Stimulated activated effector memory CD8-positive, alpha-beta T cell treated with anti-CD3 and anti-CD28 coated beads, Interleukin-12 subunit alpha, Interleukin-12 subunit beta, amount 100 ng/mL, for 72 hours (primary cell): ENCODE measurements at regions not wholly inside any gene's neighbourhood (a gene's known extent, or its start where the extent isn't known, plus 50 kb on each side); places are given as distances from the start of the nearest gene placed in this dataset.

Source experiments
- ATAC-seq: fragments of 150-1000 bp; cut with Tn5 transposase; 2 replicates; pipeline ENCODE4 v1.10.0; 2021
- DNase-seq, 2 donors: peaks; one replicate each; pipeline ENCODE4 v3.0.0; 2021 to 2022; ENCODE audit warnings: low spot score in 2 of 2
- H3K27ac Mint-ChIP-seq: one replicate; pipeline ENCODE4 v1.8.0; 2022; ENCODE audit warnings: mild to moderate bottlenecking, mixed read lengths
- H3K36me3 Mint-ChIP-seq: one replicate; pipeline ENCODE4 v1.8.0; 2022; ENCODE audit warnings: mild to moderate bottlenecking, mixed read lengths
- H3K4me1 Mint-ChIP-seq: one replicate; pipeline ENCODE4 v1.8.0; 2022; ENCODE audit warnings: mixed read lengths
- H3K4me3 Mint-ChIP-seq: one replicate; pipeline ENCODE4 v1.8.0; 2022; ENCODE audit warnings: mild to moderate bottlenecking, mixed read lengths
- H3K9me3 Mint-ChIP-seq: one replicate; pipeline ENCODE4 v1.8.0; 2022; ENCODE audit warnings: mixed read lengths

DNA sequence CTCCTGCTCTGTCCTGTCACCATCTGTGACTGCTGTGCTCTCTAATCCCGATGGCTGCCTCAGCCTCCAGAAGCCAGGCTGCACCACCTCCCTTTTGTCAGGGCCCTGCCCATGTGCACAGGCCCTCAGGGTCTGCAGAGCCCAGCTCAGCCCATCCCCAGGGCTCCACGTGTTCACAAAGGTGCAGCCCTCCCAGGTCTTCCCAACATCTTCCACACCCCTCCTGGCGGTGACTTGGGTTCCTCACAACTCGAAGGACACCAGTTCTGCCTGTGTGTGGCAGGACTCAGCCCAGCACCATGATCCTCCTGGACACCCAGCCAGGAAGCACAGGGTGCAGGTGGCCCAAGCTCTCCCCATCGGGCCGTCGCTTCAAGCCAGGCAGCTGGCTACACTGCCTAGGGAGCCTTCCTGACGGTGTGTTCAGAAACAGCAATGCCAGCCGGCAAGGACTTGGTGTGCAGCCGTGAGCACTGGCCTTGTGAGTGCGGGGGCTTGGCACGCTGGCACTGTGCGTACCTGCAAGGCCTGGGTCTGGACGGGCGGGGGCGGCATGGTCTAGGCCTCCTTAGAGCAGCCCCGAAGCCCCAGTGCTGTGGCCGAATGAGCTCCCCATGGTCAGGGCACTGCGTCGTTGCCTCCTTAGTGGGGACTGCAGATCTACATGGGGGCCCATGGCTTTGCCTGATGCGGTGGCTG lies 96.1 kb downstream of the MRPL36 start:
- DNase-seq: no peak
- Mint-ChIP-seq H3K4me1 (no peaks in the 10 kb centered on the region), H3K4me3 (no peak overlapping the region), H3K9me3 (no peaks in the 10 kb centered on the region), H3K36me3 (no peaks in the 10 kb centered on the region), H3K27ac (no peak overlapping the region)
- ATAC-seq: no peak

DNA sequence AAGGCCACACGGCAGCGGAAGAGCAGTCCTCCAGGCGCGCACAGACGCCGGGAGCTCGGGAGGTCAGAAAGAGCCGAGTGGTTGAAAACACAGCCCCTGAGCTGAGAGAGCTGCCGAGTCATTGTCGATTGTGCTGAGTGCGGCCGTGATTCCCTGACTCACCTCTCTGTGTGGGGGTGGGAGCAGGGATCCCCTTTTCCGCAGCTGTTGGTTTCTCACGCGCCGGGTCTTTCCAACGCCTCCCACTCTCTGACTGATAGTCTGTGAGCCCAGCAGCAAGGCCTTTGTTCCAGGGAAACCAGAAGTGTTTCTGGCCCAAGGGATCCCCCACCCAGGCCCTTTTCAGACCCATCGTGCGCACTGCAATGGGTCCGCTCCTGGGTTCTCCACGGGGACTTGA lies 97.3 kb downstream of the MRPL36 start:
- DNase-seq (no peak), ATAC-seq (no peak)
- Mint-ChIP-seq H3K9me3 (no peaks in the 10 kb centered on the region), H3K4me3 (no peak overlapping the region), H3K27ac (no peak overlapping the region), H3K36me3 (no peaks in the 10 kb centered on the region), H3K4me1 (no peaks in the 10 kb centered on the region)

DNA sequence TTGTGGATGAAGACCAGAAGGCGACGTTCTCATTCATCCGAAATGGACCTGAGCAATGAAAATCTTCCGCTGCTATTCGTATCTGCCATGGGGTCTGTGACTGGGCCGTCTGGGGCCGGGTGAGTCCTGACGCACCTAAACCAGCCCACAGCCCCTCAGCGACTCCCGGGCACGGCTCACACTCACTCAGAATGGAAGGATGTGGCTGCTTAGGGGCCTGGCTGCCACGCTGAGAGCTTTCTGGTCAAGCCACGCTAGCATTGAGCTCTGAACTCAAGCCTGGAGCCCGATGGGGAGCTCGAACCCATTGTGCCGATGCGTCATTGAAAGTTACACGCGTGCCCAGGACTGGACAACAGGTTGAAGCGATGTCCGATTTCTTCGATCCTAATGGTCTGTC lies 97.8 kb downstream of the MRPL36 start:
- DNase-seq (no peak), ATAC-seq (no peak)
- Mint-ChIP-seq H3K4me1 (no peaks in the 10 kb centered on the region), H3K36me3 (no peaks in the 10 kb centered on the region), H3K4me3 (no peak overlapping the region), H3K9me3 (no peaks in the 10 kb centered on the region), H3K27ac (no peak overlapping the region)

DNA sequence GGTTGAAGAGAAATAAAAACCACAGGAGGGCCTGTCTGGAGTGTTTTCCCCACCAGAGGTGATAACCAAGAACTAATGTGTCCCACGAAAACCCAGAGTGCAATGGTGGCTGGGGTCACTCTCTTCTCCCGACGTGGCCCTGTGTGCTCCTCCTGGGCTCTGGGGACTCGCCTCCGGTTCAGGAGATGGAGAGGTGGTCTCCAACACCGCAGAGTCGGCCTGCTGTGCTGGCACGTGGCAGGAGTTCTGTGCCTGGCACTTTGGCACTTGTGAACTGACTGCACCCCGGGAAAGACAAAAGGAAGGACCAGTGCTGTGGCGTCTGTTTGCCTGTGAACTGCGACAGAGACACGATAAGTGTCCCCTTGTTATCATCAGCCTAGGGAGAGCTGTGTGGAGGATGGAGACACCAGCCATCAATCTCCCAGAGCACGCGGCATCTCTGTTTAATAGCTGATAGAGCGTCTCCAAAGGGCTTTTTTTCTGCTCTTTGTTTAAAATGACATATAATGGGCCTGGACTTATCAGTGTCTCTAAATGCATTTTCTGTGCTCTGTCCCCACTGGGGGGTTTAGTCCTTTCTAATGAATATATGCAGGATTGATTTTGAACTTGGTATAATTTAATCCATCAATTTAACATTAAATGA lies 98.3 kb downstream of the MRPL36 start:
- Mint-ChIP-seq H3K9me3 (no peaks in the 10 kb centered on the region), H3K4me3 (no peak overlapping the region), H3K4me1 (no peaks in the 10 kb centered on the region), H3K27ac (no peak overlapping the region), H3K36me3 (no peaks in the 10 kb centered on the region)
- DNase-seq: no peak
- ATAC-seq: no peak

DNA sequence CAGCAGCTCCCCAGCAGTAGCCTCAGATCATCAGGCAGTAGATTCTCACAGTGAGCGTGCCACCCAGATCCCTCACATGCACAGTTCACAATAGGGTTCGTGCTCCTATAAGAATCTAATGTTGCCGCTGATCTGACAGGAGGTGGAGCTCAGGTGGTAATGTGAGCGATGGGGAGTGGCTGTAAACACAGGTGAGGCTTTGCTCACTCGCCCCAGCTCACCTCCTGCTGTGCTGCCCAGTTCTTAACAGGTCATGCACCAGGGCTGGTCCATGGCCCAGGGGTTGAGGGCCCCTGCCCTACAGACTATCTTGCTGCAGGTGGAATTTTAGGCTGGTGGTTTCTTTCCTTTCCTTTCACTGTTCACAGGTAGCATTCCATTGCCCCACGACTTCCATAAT lies 100.2 kb downstream of the MRPL36 start:
- Mint-ChIP-seq H3K27ac (no peak overlapping the region), H3K9me3 (no peaks in the 10 kb centered on the region), H3K4me1 (no peaks in the 10 kb centered on the region), H3K4me3 (no peak overlapping the region), H3K36me3 (no peaks in the 10 kb centered on the region)
- DNase-seq (no peak), ATAC-seq (no peak)

DNA sequence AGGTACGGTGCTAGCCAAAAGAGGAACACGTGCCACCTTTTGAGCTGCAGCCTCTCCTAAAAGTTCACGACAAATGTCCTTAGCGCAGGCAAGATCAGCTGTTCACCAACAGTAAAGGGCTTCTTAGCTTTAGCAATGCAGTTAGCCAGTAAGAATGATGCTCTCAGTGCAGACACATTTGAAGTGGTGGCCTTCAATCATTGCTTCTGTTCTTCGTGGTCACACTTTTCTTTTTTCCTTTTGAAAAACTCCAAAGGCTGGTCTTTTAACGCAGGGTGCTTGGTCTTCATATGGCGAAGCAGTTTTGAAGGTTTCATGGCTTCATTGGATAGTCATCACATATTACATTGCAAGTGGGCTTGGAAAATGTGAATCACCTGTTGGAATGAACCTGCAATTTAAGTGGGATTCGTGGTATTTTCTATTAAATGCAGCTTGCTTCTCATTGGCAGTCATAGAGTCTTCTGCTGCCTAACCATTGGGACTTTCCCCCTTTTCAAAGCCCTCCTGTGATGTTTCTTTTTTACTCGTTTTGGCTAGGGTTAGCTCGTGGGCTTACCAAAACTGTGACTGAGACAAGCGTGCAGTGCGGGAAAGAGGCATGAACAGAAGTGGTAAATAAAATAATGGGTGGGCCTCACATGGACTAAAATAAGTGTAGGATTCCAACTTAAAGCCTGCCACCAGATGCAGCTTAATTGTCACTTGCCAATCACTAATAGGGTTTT lies 100.9 kb downstream of the MRPL36 start:
- no peak for DNase-seq
- Mint-ChIP-seq H3K27ac (no peak overlapping the region), H3K36me3 (no peaks in the 10 kb centered on the region), H3K4me3 (no peak overlapping the region), H3K9me3 (no peaks in the 10 kb centered on the region), H3K4me1 (no peaks in the 10 kb centered on the region)
- peak; percentile 61 for ATAC-seq

DNA sequence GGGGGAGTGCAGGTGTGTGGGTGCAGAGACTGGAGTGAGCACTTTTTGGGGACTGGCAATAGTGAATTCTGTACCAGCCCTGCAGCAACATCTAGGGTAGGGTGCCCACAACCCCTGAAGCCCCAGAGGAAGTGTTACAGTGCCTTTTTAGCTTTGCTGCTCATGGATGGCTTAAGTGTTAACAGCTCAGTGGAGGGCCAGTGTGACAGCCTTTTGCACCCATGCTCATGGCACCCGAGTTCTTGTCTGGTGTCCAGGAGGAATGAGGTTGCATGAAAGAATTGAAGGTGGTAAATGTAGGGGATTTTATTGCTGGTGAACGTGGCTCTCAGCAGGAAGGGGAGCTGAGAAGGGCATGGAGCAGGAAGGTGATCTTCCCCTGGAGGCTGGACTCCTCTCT lies 107.3 kb downstream of the MRPL36 start:
- ATAC-seq (no peak), DNase-seq (no peak)
- no peaks in the 10 kb centered on the region for H3K4me1 Mint-ChIP-seq
- H3K27ac Mint-ChIP-seq: no peak overlapping the region
- H3K9me3 Mint-ChIP-seq: no peaks in the 10 kb centered on the region
- no peaks in the 10 kb centered on the region for H3K36me3 Mint-ChIP-seq
- no peak overlapping the region for H3K4me3 Mint-ChIP-seq

DNA sequence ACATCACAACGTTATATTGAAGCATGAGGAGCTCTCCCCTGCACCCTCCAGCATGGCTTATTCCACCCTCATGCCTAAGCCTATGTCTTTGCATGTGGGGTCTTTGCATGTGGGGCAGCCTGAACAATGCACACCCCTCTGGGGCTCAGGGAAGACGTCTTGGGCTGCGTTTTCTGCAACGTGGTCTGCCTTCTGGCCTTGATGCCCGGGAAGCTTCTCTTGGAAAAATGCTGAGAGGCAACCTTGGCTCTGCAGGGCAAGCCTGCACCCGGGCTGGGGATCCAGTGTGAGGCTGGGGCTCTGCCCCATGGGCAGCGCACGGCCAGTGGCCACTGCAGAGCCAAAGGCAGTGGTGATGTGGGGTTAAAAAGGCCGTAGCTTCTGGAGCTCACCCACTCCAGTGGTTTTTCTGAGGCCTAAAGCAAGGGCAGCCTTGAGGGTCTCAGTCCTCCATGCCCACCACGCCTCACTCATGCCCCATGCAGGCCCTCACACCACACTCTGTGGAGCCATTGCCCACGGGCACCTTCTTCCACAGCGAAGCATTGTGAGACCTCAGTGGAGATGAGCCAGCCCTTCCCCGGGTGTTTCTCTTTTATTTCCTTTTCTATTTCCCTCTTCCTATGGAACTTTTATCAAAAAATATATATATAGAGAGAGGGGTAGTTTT lies 112.2 kb downstream of the MRPL36 start:
- DNase-seq (no peak), ATAC-seq (no peak)
- H3K9me3 Mint-ChIP-seq: no peaks in the 10 kb centered on the region
- no peaks in the 10 kb centered on the region for H3K4me1 Mint-ChIP-seq
- no peaks in the 10 kb centered on the region for H3K36me3 Mint-ChIP-seq
- no peak overlapping the region for H3K4me3 Mint-ChIP-seq
- H3K27ac Mint-ChIP-seq: no peak overlapping the region

DNA sequence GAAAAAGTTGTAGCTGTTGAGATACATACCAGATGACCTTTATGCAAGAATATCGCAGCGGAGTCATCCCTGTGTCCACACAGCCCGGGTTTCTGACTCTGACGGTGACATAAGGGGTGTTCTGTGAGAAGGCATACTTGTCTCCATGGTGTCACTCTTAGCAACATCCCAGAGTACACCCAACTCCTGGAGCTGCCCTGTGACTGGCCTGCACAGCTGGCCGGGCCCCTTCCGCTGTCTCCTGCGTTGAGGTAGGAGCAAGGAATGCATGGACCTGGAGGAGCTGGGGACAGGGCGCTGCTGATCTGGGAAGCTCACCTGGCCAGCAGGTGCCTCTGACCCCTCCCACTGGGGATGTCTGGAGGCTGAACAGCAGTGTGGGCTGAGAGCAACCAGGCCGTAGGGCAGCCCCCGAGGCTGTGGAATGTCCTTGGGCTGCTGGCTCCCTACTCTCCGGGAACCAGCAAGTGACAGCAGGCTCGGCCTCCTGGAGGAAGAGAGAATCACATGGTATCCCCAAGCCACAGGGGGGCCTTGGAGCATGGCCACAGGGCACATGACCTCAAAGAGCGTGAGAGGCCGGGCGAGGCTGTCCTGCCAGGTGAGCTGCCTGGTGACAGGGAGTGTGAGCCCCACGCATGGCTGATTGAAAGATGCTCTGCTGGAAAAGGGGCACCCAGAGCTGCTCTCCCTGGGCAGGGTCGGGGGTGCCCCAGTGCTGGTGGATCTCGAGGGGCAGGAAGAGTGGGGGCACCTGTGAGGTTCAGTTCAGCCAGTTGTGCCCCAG lies 113.4 kb downstream of the MRPL36 start:
- Mint-ChIP-seq H3K4me3 (no peak overlapping the region), H3K9me3 (no peaks in the 10 kb centered on the region), H3K27ac (no peak overlapping the region), H3K36me3 (no peaks in the 10 kb centered on the region), H3K4me1 (no peaks in the 10 kb centered on the region)
- no peak for ATAC-seq
- no peak for DNase-seq

DNA sequence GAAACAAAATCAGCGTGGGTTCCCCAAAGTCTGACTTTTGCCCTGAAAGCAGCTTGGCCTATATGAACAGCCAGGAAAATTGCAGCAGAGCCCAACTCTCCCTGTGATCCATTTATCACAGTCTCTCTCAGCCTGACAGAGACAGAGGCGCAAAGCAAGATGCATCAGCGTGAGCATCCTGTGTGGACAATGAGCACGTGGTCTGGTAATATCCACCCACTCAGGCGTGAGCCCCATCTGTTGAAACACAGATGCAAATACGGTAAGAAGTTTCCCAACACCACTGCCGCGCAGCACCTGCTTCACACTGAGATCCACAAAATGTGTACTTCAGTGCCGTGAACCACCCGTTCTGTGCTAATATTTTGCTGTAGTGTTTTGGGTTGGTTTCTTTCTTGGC lies 114.6 kb downstream of the MRPL36 start:
- no peak for DNase-seq
- Mint-ChIP-seq H3K27ac (no peak overlapping the region), H3K4me3 (no peak overlapping the region), H3K36me3 (no peaks in the 10 kb centered on the region), H3K4me1 (no peaks in the 10 kb centered on the region), H3K9me3 (no peaks in the 10 kb centered on the region)
- ATAC-seq: no peak

DNA sequence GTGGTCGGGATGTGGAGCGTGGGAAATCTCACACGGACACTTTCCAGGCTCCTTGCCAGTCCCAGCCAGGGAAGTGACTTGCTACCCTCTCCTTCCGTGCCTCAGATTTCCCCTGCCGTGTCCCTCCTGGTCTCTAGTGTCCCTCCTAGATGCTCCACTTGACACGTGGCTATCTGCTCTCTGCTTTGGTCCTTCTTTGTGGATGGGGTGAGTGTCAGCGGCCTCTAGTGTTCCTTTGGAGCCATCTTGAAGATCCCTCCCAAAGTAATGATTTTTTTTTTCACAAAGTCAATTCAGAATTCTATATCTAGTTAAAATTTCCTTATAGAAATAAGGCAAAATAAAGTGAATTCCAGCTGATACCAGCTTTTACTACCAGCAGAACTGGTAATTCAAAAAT lies 117.7 kb downstream of the MRPL36 start:
- DNase-seq (no peak), ATAC-seq (no peak)
- H3K36me3 Mint-ChIP-seq: no peaks in the 10 kb centered on the region
- no peaks in the 10 kb centered on the region for H3K9me3 Mint-ChIP-seq
- no peak overlapping the region for H3K27ac Mint-ChIP-seq
- no peaks in the 10 kb centered on the region for H3K4me1 Mint-ChIP-seq
- H3K4me3 Mint-ChIP-seq: no peak overlapping the region

DNA sequence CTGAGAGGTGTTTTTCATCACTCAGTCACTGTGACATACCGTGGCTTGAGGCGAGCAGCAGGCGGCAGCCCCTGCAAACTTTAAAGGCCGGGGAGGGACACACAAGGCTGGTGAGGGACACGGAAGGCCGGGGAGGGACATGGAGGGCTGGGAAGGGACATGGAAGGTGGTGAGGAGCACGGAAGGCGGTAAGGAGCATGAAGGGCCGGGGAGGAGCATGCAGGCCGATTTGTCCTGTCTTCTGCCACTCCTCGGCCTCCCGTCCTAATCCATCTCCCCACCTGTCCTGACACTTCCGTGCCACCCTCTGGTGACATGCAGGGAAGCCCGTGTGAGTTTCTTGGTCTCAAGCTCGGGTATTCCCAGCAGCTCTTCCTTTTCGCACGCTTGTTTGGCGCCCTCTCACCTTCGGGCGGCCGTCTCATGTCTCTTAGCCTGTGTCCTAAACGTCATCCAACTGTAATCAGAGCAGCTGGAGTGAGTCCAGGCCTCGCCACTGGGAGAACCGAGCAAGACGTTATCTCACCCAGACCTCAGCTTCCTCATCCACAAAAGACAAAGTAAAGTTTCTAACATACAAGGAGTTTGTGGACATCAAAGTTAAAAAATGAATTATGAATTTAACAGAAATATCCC lies 126.5 kb downstream of the MRPL36 start:
- no peak overlapping the region for H3K27ac Mint-ChIP-seq
- ATAC-seq: no peak
- no peak overlapping the region for H3K4me3 Mint-ChIP-seq
- peak in 1 of 2 donors; percentile 42 for DNase-seq
- no peaks in the 10 kb centered on the region for H3K4me1 Mint-ChIP-seq
- H3K9me3 Mint-ChIP-seq: no peaks in the 10 kb centered on the region
- H3K36me3 Mint-ChIP-seq: no peaks in the 10 kb centered on the region

DNA sequence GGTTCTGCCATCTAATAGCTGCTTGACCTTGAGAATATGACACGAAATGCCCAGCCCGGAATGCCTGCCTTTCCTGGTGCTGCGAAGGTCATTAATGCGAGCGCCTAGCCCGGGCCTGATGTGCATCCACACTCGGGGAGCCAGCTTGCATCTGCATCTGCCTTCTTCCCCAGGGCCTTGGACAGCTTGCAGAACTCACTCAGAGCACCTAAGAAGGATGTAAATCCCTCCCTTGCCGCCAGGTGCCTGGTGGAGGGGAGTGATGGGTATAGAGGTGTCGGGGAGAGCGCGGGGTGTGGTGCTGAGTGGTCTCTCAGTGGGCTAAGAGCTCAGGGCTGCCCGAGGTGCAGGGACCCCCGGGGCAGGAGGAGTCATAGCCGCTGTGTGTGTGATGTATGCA lies 127.2 kb downstream of the MRPL36 start:
- ATAC-seq (no peak), DNase-seq (no peak)
- no peaks in the 10 kb centered on the region for H3K4me1 Mint-ChIP-seq
- H3K9me3 Mint-ChIP-seq: no peaks in the 10 kb centered on the region
- no peak overlapping the region for H3K4me3 Mint-ChIP-seq
- no peaks in the 10 kb centered on the region for H3K36me3 Mint-ChIP-seq
- no peak overlapping the region for H3K27ac Mint-ChIP-seq

DNA sequence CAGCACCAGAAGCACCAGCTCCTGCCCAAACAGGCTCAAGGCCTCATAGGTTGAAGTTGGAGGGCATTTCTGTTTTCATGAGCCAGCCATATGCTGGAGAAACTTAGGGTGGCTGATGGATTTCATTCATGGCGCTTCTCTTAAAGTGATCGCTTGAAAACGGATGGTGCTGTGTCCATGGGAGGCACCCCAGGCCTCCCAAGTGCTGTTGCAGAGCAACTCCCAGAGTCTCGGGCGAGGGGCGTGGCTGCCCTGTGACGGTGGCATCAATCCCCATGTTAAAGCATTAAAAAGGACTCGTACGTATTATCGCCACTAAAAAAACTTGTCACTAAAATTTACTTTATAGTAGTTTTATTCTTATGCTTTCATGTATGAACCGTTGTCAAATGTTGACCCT lies 128.3 kb downstream of the MRPL36 start:
- Mint-ChIP-seq H3K36me3 (no peaks in the 10 kb centered on the region), H3K27ac (no peak overlapping the region), H3K4me3 (no peak overlapping the region), H3K9me3 (no peaks in the 10 kb centered on the region), H3K4me1 (peaks cover 5% of the 10 kb centered on the region)
- DNase-seq (no peak), ATAC-seq (no peak)

DNA sequence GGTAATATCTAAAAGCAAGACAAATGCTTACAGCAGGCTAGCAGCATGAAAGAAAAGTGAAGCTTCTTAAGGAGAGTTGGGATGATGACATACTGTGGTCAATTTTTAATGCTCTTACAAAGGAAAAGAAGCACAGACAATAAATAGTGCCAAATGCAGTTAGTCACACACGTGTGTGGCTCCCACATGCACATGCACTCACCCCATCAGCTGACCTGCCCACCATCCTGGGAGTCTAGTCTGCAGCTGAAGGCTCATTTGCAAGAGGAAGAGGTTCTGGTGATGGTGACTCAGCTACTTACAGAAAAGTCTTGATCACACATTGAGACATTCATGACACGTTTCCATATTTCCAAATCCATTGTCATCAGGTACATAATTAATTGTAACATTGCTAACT lies 129.3 kb downstream of the MRPL36 start:
- Mint-ChIP-seq H3K9me3 (no peaks in the 10 kb centered on the region), H3K36me3 (no peaks in the 10 kb centered on the region), H3K4me3 (no peak overlapping the region), H3K27ac (no peak overlapping the region), H3K4me1 (peaks cover 15% of the 10 kb centered on the region)
- DNase-seq: no peak
- no peak for ATAC-seq
